Iris pigment epithelial cell (primary cell): ENCODE measurements at regions not wholly inside any gene's neighbourhood (a gene's known extent, or its start where the extent isn't known, plus 50 kb on each side); places are given as distances from the start of the nearest gene placed in this dataset.
A peak's percentile ranks its signal among the peaks of the same experiment; 100 is the strongest.

ENCODE experiments used
- DNase-seq: peaks from one replicate; pipeline ENCODE4 v3.0.0-alpha.2; 2011; ENCODE audit warnings: low read depth

DNA sequence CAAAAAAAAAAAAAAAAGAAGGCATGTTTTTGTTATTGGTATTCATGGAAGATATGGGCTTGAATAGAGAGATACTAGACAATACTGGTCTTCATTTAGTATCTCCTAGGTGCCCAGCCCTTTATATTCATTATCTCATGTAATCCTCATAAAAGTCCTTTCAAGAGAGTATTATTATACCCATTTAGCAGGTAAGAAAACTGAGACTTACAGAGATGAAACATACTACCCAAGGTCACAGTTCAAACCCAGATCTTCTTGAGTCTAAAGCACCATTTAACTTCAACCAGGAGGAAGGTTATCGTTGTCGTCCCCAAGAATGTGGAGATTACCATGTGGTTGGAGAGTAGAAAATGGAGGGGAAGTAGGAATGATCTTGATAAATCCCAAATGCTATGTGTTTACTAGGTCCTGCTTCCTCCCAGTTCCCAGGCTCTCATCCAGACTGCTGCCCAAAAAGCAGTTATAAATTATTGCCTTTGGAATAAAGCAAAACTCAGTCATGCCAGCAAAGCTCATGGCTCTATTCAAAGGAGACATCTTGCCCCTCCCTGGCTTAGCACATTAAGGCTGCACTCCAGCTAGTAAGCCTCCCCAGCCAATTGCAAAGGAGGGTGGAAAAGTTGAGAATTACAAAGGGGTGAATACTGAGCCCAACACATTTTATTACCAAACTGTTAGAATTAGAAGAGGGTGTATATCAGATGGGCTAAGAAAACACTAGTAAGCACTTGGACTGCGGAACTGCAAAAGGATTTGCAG is 163.9 kb downstream of the PIK3R1 start:
- no peak for DNase-seq

DNA sequence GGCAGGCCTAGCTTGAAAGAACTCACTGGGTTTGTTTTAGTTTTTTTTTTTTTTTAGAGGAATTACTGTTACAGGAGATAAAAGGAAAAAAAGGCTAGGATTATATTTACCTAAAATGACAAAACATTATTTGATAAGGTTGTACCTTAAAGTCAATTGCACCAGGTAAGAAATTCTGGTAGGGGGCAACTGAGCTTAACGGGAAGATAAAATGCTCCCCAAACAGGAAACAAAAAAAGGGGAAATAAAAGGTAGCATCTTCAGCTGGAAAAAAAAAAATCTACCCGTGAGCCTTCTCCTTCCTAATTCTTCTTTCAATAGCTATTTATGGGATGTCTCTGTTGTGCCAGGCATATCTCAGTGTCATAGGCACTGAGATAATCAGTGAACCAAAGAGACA is 164.5 kb downstream of the PIK3R1 start:
- no peak for DNase-seq

DNA sequence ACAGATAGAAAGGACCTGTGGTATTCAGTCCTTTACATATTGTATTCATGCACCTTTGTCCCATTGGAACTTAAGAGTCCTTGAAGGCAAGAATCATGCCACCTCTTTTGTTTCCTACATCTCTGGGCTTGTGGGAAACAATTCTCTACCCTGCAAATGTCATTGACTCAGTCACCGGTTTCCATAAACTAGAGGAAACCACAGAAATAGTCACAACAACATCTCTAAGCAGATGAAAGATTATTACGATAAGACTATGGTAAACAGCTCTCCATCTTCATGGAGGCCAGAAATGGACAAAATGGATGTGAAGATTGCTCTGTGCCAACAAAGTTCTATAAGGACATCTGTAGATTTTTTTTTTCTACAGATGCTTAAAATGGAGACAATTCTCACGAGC is 165.5 kb downstream of the PIK3R1 start:
- DNase-seq: no peak

DNA sequence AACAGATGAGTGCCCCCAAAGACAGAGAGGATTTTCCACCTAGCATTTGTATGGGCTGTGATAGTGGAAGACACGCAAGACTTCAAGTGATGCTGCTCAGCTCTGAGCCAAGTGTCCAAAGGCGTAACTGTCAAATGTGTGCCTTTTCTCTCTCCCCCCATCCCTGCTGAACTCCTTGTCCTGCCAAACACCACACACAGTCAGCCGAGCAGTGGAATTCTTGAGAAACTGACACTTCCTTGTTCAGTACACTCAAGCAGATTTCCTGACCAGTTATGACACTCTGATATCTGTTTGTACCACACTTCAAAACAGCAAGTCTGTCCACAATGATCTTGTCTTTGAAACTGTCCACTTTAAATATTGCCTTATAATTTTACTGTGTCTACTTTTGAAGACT is 166.4 kb downstream of the PIK3R1 start:
- no peak for DNase-seq

DNA sequence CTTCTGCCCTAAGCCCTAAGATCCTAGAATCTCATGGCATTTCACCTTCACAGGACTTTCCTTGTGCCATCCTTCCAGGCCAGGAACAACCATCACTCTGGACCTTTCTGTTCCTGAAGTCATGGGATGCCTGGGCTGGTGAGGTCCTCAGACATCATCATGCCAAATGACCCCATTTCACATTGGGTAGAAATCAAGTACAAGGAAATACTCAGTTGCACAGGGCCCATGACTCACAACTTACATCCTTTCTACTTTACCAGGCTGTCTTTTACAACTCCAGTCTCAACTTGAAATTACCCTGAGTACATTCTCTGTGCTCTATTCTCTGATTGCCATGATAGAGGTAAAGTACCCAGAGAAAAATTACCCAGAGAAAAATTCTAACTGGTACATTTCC is 167.1 kb downstream of the PIK3R1 start:
- peak; percentile 55 for DNase-seq

DNA sequence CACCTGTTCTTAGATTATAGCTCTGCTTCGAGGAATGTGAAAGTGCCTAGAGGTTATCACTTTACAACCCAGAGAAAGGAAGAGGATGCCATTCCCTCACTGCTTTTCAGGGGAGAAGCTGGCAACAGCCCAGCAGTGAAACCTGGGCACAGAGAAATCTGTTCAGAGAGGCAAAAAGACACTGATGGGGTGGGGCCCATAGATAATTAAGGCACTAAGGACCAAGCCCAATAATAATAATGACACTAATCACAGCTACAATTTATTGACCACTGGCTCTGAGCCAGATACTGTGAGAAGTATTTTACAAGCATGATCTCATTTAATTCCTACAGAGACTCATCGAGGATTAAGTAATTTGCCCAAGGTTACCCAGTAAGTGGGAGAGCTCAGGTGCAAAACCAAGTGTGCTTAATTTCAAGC is 168.3 kb downstream of the PIK3R1 start:
- no peak for DNase-seq

DNA sequence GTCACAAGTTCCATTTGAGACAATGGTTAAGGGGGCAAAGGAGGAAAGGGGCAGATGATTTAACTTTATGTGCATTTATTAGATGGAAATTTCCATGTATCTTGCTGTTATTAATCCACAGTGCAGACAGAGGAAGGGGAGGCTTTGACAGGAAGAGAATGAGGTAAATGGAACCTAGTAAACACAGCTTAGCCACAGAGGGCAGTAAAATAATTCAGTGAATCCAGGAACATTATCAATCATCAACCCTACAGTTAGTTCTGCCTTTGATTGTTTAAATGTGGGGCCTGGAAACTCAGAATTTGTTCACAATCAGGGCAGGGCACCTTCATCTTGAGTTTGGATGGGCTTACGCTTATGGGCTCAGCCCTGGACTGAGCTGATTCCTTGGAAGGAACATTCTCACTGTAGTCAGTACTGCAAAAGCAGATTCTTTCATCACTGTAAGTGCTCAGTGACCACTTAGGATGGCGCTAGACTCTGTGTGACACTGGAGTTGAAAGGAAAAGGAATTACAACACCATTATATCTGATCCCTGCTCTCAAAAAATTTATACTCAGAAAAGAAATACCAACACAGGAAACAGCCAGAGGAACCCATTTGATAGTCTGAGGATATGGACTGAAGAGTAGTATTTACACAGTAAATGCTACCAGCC is 169.5 kb downstream of the PIK3R1 start:
- no peak for DNase-seq

DNA sequence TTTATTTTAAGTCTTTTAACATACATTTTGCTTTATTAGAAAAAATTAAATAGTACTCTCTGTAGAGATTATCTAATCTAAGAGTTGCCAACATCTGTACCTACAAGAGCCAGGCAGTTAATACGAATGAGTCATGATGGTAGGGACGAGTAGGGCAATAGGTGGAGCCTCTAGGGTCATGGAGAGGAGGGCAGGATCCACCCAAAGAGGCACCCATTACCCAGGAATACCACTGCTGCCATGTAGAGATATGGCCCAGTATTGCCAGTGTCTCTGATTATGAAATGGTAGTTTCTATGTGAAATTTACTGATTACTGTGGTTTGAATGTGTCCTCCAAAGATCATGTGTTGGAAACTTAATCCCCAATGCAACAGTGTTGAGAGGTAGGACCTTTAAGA is 170.4 kb downstream of the PIK3R1 start:
- no peak for DNase-seq

DNA sequence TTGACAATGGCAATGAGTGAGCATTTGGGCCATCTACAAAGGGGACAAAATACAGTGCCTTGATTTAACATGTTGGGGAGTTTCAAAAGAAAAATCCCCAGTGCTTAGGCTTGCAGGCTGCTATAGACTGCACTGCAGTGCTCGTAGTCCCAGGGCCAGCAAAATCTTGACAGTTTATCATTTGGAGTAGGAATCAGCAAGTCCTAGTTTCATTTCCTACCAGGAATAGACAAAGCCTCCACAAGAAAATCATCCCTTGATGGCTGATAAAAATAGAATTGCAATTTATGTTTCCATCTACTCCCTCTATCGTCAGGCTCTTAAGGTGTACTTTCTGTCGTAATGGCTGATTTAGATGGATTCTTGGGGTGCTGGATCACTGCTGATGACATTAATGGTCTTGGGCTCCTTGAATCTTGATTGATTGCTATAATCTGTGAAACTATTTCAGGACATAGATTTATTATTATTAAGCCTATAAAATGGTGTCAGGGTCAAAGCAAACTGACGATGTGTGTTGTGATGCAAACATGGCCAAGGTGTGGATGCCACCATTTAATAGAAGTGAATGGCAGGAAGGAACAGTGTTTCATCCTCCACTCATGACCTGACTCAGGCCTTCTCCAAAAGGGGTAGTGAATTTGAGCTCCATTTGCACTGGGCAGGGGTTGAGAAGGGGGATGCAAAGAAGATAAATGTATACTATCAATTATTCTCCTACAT is 171.7 kb downstream of the PIK3R1 start:
- no peak for DNase-seq

DNA sequence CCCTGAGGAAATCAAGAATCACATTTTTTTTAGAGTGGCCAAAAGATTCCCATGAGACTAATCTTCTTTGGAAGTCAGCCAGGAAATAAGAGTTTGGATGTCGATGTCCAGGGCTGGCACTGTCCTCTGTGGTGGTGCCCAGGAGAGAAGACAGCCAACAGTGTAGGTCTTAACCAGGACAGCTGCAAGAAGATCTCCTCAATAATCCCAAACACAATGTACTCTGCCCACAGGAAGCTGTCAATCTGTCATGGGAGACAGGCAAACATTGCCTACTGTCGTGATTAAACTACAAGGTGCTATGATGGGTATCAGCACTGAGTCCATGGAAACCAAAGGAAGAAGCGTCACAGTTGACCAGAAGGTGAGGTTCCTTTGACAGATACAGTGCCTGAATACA is 174.1 kb downstream of the PIK3R1 start:
- no peak for DNase-seq

DNA sequence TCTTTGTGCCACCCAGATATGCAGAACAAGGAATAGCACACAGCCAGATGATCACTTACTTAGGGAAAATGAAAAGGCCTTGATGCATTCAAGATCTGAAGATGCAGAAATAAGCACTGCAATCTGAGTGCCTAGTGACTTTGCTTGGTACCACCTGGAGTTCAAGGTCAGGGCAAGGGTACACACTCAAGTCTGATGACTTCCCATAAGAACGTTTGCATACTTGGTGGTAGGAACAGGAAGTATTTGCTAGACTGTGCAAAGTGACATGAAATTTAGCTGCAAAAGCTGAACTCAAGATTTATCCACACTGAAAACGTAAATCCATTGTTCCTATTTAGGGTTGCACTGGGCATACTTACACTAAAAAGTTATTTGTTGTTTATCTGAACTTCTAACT is 177.1 kb downstream of the PIK3R1 start:
- DNase-seq: no peak

DNA sequence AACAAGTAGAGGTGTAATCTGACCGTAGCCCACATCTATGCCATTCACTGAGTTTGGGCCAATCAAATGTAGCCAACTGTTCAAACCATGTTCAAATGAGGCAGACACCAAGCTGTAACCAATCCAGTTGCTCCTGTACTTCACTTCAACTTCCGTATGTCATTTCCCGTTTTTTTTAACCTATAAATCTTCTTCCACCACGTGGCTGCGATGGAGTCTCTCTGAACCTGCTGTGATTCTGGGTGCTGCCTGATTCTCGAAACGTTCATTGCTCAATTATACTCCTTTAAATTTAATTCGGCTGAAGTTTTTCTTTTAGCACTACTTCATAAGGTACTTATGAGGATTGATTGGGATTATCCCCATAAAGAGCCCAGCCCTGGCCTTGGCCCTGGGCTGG is 179.7 kb downstream of the PIK3R1 start:
- DNase-seq: no peak

DNA sequence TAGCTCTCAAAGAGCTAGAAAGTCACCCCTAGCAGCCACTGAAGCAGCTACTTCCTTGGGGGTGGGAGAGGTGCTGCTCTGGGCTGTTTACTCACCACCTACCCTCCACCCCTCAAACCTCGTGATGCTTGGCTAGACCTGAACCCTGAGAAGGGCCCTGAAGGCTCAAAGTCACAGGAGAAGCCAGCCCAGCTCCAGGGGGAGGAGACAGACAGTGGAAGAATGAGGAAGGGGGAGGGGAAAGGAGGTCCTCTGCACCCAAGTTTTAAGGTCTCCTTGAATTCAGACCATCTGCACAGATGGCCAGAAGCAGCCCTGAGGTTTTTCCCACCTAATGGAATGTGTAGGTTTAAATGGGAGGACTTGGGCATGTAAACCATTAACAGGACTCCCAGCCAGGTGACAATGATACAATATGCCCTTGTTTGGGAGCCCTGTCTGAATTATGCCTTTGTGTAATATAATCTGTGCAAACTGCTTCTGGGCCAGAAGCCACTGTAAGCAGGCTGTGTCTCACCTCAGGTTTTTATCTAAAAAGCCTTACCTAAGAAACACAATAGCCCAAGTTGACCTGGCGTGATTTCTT is 180.5 kb downstream of the PIK3R1 start:
- DNase-seq: no peak

DNA sequence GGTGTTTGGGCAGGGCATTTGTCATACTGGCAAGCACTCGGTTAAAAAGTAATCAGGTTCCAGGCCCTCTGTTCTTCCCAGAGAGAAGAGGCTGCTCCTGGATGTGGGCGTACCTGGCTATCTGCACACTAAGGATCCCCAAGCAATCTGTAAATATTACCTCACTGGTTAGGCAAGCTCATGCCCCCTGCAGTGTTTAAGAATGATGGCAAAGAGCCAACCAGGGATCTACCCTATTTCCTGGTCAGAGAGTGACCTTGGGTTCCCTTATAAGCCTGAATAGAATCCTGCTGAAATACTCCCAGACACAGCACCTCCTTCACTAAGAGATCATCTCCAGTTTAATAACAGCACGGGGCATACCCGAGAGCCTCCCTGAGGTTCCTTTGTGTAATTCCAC is 181.2 kb downstream of the PIK3R1 start:
- no peak for DNase-seq

DNA sequence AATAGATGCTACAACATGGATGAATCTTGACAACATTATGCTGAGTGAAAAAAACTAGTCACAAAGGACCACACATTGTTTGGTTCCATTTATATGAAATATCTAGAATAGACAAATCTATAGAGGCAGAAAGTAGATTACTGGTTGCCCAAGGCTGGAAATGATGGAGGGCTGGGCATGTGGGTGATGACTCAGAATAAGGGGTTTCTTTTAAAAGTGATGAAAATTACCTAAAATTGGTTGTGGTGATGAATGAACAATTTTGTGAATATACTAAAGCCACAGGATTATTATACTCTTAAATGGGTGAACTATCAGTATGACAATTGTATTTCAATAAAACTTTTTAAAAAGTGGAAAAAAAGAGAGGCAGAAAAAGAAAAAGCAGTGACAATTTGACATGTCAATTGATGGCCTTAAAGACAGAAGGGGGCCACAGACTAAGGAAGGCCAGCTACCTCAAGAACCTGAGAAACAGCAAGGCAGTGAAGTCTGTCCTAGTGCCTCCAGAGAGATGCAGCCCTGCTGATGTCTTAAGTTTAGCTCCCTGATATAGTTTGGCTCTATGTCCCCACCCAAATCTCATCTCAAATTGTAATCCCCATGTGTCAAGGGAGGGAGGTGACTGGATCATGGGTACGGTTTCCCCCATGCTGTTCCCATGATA is 182.7 kb downstream of the PIK3R1 start:
- DNase-seq: no peak

DNA sequence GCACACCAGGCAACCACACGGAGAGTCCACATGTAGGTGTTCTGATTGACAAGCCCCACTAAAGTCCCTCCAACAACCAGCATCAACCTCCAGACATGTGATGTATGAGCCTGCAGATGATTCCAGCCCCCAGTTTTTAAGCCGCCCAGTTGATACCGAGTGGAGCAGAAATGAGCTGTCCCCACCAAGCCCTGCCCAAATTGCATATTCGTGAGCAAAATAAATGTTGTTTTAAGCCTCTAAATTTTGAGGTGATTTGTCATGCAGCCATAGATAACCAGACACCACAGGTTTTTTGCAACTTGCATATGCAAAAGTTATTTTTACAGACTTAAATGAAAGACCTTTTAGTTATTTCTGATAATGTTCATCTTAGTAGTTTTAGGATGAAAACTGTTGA is 187.7 kb downstream of the PIK3R1 start:
- no peak for DNase-seq

DNA sequence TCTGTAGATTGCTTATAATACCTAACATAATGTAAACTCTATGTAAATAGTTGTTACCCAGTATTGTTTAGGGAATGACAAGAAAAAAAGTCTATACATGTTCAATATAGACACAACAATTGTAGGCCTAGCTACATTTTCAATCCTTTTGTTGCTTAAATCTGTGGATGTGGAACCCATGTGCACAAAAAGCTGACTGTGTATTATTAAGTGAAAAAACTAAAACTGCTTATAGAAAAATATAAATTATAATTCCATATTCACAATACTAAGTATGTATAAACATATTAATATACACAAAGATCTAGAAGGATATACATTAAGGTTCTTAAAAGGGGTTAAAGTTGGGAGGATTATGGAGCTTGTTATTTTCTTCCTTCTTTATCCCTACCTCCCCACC is 188.7 kb downstream of the PIK3R1 start:
- DNase-seq: no peak

DNA sequence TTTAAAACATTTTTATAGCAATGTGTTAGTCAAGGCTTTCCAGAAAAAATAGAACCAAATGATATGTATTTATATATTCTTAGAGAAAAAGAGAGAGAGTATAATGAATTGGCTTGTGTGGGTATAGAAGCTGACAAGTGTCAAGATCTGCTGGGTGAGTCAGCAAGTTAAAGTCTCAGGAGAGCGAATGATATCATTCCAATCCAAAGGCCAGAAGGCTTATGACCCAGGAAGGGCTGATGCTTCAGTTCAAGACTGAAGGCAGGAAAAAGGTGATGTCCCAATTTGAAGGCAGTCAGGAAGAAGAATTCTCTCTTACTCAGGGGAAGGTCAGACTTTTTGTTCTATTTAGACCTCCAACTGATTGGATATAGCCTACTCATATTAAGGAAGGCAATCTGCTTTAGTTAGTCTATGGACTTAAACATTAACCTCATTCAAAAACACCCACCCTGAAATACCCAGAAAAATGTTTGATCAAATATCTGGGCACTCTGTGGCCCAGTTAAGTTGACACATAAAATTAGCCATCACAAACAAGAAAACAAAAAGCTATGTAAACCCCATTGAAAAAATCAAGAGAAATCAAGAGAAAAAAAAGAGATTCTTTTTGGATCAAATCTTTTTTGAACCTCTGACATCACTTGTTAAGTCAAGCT is 189.6 kb downstream of the PIK3R1 start:
- DNase-seq: peak; percentile 20

DNA sequence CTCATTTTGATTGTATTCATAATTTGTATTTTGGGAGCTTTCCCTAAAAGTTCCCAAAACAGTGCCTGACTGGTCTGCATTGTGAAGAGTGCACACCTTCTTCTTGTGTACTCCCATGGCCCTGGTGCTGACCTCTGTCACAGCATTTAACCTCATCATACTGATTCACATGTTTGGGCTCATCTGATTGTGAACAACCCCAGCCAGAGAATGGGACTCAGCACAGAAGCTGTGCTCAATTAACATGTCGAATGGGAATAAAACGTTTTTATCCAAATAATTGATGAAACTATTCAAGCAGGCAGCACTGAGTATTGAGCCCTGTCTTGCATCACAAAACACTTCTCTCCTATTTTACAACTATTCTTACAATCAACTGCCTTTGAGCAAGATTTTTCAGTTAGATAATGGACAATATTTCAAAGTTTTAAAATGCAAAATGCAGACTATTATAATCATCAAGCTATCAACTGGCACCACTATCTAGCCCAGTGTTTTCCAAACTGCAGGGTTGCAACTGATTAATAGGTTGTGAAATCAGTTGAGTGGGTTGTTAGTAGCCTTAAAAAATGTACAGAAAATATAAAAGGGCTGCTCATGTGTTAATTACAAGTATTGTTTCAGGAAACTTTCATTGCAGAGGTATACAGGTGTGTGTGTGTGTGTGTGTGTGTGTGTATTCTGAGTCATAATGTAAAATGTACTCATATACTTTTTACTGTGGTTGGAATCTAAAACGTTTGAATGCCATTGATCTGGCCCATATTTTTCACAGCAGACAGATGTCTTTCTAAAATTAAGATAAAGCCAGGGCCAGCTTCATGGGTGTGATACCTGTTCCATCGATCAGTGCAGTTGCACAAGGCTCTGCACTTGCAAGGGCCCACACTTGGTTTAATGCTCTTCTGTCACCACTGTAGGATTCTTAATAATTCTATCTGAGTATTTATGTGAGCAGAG is 190.5 kb downstream of the PIK3R1 start:
- no peak for DNase-seq

DNA sequence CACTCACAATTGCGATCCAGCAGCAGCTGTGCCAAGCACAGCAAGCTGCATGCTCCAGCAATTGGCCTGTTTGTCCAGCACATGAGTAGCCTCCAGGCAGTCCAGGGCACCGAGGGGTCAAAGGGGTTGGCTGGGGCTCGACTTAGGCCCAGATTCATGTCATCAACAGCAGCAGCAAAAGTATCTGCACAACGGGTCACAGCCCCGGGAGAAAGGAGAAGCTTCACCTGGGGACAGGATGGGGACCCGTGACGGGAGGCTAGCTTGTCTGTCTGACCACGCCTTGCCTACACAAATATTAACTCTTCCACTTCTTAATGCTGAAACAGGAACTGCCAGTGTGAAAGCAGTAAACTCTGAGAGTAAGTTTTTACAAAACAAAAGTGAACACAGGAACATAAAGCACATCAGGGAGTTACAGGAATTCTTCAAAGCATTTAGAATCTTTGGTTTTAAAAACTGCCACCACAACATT is 191.2 kb downstream of the PIK3R1 start:
- no peak for DNase-seq
